B cell (primary cell): ENCODE measurements at regions not wholly inside any gene's neighbourhood (a gene's known extent, or its start where the extent isn't known, plus 50 kb on each side); places are given as distances from the start of the nearest gene placed in this dataset.

Source experiments
- ATAC-seq: fragments of 200-7000 bp; cut with Tn5 transposase; one replicate; pipeline ENCODE4 v1.10.0; 2021; ENCODE audit warnings: low read depth, mild to moderate bottlenecking, moderate number of reproducible peaks, moderate library complexity
- CTCF ChIA-PET: fragments of 350-600 bp; sonication (Branson Sonifier 250); formaldehyde crosslinking; loops from one replicate; lab custom pipeline; 2021; ENCODE audit warnings: antibody characterized with exemption, inconsistent platforms; lab: Charles Lee
- POLR2A ChIA-PET: fragments of 350-600 bp; sonication (Branson Sonifier 250); formaldehyde crosslinking; loops from one replicate; lab custom pipeline; 2021; ENCODE audit warnings: antibody characterized with exemption; lab: Charles Lee
- DNase-seq: peaks from one replicate; pipeline ENCODE4 v3.0.0; 2013
- H2AFZ ChIP-seq: 2 replicates; pipeline ENCODE4 v1.6.1; 2012; ENCODE audit warnings: mild to moderate bottlenecking, low read depth, low read length; ENCODE audit not compliant: insufficient read depth, poor library complexity, severe bottlenecking
- H3K27ac ChIP-seq, 2 donors: 1 replicate in 1 of 2; 2 replicates in 1 of 2; pipeline ENCODE4 v1.5.1; 2012 to 2013; ENCODE audit warnings: low read length in 2 of 2, mild to moderate bottlenecking in 2 of 2, moderate library complexity in 1 of 2
- H3K27me3 ChIP-seq, 4 experiments: fragments of 200-600 bp in 1 of 4; sonication (generic) in 1 of 4; replicated peaks in 1 of 4; 1 replicate in 2 of 4; 2 replicates in 2 of 4; pipeline versions ENCODE4 v1.6.1 to v1.7.0; 2013 to 2016; ENCODE audit warnings: low read length in 3 of 4, mild to moderate bottlenecking in 2 of 4, mixed read lengths in 1 of 4, moderate library complexity in 1 of 4; ENCODE audit not compliant: insufficient read depth in 4 of 4, control insufficient read depth in 3 of 4; ENCODE audit errors: control extremely low read depth in 1 of 4
- H3K36me3 ChIP-seq, 2 experiments: replicated peaks in 1 of 2; 1 replicate in 1 of 2; 2 replicates in 1 of 2; pipeline versions ENCODE4 v1.6.1 to v1.7.1; 2013; ENCODE audit warnings: low read length in 1 of 2; ENCODE audit not compliant: insufficient read depth in 2 of 2, control insufficient read depth in 1 of 2; ENCODE audit errors: control extremely low read depth in 1 of 2, extremely low read depth in 1 of 2
- H3K4me1 ChIP-seq, 2 donors: fragments of 200-600 bp in 1 of 2; sonication (generic) in 1 of 2; 1 replicate in 1 of 2; 2 replicates in 1 of 2; pipeline versions ENCODE4 v1.5.1 to v1.6.1; 2013 to 2017; ENCODE audit warnings: low read length in 2 of 2; ENCODE audit not compliant: control insufficient read depth in 2 of 2, insufficient read depth in 2 of 2
- H3K4me2 ChIP-seq: replicated peaks from 2 replicates; pipeline ENCODE3; 2012; ENCODE audit warnings: mild to moderate bottlenecking, low read depth, low read length; ENCODE audit not compliant: poor library complexity, severe bottlenecking
- H3K4me3 ChIP-seq, 5 experiments: fragments of 200-600 bp in 1 of 5; sonication (generic) in 1 of 5; 1 replicate in 3 of 5; 2 replicates in 2 of 5; pipeline versions ENCODE4 v1.5.1 to v1.7.0; 2011 to 2016; ENCODE audit warnings: low read length in 4 of 5, mild to moderate bottlenecking in 4 of 5, low read depth in 2 of 5, control low read depth in 1 of 5, moderate library complexity in 1 of 5; ENCODE audit not compliant: insufficient read depth in 1 of 5; ENCODE audit errors: control extremely low read depth in 1 of 5, extremely low read depth in 1 of 5
- H3K79me2 ChIP-seq: fragments of 200-600 bp; sonication (generic); one replicate; pipeline ENCODE4 v1.6.0; 2016; ENCODE audit warnings: low read length; ENCODE audit not compliant: control insufficient read depth, insufficient read depth
- H3K9ac ChIP-seq: fragments of 200-600 bp; sonication (generic); 2 replicates; pipeline ENCODE4 v1.6.1; 2017; ENCODE audit warnings: mild to moderate bottlenecking, low read length, moderate library complexity
- H3K9me3 ChIP-seq, 3 donors: one replicate each; pipeline versions ENCODE4 v1.6.1 to v1.7.1; 2013; ENCODE audit warnings: low read length in 2 of 3; ENCODE audit not compliant: control insufficient read depth in 2 of 3, insufficient read depth in 1 of 3; ENCODE audit errors: control extremely low read depth in 1 of 3
- H4K20me1 ChIP-seq: 2 replicates; pipeline ENCODE4 v1.6.0; 2012; ENCODE audit warnings: mild to moderate bottlenecking, low read length; ENCODE audit not compliant: insufficient read depth, control insufficient read depth, poor library complexity, severe bottlenecking
- H3K27ac Mint-ChIP-seq: one replicate; pipeline ENCODE4 v1.8.0; 2021; ENCODE audit warnings: mixed read lengths
- H3K27me3 Mint-ChIP-seq: one replicate; pipeline ENCODE4 v1.8.0; 2021; ENCODE audit warnings: mixed read lengths
- H3K4me1 Mint-ChIP-seq: one replicate; pipeline ENCODE4 v1.8.0; 2021; ENCODE audit warnings: mixed read lengths
- H3K4me3 Mint-ChIP-seq: one replicate; pipeline ENCODE4 v1.8.0; 2021; ENCODE audit warnings: mixed read lengths
- H3K9me3 Mint-ChIP-seq: one replicate; pipeline ENCODE4 v1.8.0; 2022; ENCODE audit warnings: mixed read lengths; ENCODE audit not compliant: insufficient read depth
- EZH2 ChIP-seq: IDR thresholded peaks from 2 replicates; pipeline ENCODE4 v1.6.1; 2012; ENCODE audit warnings: borderline replicate concordance, low read depth, mild to moderate bottlenecking, moderate library complexity, low read length; ENCODE audit not compliant: insufficient read depth, poor library complexity, severe bottlenecking
- WGBS: methylation state at CpG from one replicate; pipeline ENCODE4 v1.1.5; 2013; ENCODE audit warnings: missing lambda C conversion rate; ENCODE audit not compliant: insufficient coverage; 5-methylcytosine and 5-hydroxymethylcytosine counted together
- intact Hi-C: fragments of 100-400 bp; cut with micrococcal nuclease; formaldehyde crosslinking; loops from one replicate; pipeline ENCODE4 v1.10.0; 2022
- TF ChIP-seq, protein P1 (sequence below): fragments of 200-600 bp; IDR thresholded peaks from one replicate; pipeline ENCODE4 v1.8.0; 2022; ENCODE audit warnings: antibody characterized with exemption, mild to moderate bottlenecking

DNA sequence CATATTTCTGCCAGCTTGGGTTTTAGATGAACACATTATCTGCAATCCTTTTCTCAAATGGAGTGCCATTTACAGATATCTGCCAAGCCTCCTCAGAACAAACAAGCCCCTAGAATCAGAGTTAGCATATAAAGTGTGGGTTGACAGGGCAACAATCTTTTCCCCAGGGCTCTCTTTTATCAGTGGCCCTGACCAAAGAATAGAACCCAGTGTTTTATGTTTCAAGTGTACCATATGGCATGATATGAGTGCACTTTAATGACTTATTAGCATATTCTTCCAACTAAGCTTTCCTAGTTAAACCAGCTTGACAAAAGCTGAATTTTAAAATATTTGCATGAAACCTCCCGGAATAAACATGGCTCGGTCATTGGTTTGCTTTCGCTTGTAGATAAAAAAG, 57.3 kb downstream of the EVX1 start:
- no peak overlapping the region for H3K4me3 ChIP-seq
- H3K4me2 ChIP-seq, result no peak overlapping the region
- no peak overlapping the region for H3K9ac ChIP-seq
- TF ChIP-seq, protein P1, sequence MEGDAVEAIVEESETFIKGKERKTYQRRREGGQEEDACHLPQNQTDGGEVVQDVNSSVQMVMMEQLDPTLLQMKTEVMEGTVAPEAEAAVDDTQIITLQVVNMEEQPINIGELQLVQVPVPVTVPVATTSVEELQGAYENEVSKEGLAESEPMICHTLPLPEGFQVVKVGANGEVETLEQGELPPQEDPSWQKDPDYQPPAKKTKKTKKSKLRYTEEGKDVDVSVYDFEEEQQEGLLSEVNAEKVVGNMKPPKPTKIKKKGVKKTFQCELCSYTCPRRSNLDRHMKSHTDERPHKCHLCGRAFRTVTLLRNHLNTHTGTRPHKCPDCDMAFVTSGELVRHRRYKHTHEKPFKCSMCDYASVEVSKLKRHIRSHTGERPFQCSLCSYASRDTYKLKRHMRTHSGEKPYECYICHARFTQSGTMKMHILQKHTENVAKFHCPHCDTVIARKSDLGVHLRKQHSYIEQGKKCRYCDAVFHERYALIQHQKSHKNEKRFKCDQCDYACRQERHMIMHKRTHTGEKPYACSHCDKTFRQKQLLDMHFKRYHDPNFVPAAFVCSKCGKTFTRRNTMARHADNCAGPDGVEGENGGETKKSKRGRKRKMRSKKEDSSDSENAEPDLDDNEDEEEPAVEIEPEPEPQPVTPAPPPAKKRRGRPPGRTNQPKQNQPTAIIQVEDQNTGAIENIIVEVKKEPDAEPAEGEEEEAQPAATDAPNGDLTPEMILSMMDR, result no peak
- no peak for TF ChIP-seq EZH2
- no peak overlapping the region for H2AFZ ChIP-seq
- H3K79me2 ChIP-seq, result no peaks in the 10 kb centered on the region
- DNase-seq (no peak), ATAC-seq (no peak)
- Mint-ChIP-seq H3K9me3 (no peaks in the 10 kb centered on the region), H3K4me3 (no peak overlapping the region), H3K27ac (no peak overlapping the region), H3K4me1 (peaks cover 2% of the 10 kb centered on the region), H3K27me3 (peaks cover 47% of the 10 kb centered on the region)
- H3K9me3 ChIP-seq, result no peaks in the 10 kb centered on the region
- ChIA-PET POLR2A (no interaction called here), CTCF (no interaction called here)
- no peaks in the 10 kb centered on the region for H4K20me1 ChIP-seq
- H3K27me3 ChIP-seq, result peaks cover 0 to 2% (median 0%) of the 10 kb centered on the region in 4 experiments
- no peaks in the 10 kb centered on the region for H3K4me1 ChIP-seq
- 93% methylated on average over 3 of the region's 3 CpGs for WGBS
- no peaks in the 10 kb centered on the region for H3K36me3 ChIP-seq
- intact Hi-C loops, result no loop called here
- no peak overlapping the region for H3K27ac ChIP-seq

DNA sequence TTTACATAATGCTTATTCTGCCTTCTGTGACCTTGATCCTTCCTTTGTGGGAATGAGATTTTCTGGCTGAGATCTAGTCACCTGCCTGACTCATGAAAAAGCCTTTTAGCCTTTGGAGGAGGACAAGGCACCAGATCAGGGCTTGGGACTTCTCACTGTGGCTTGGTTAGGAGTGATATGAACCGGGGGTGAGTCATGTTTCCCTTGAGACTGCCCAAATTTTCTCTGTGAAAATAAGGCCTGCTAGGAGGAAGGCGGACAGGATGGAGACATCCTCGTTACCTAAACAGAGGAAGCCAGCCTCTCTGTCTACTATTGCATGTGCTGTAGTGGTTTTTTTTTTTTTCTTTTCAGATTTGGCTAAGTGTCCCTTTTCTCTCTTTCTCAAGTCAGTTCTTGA, 57.8 kb downstream of the EVX1 start:
- H4K20me1 ChIP-seq, result no peaks in the 10 kb centered on the region
- CTCF ChIA-PET, result no interaction called here
- H3K79me2 ChIP-seq, result no peaks in the 10 kb centered on the region
- DNase-seq, result no peak
- H3K27me3 Mint-ChIP-seq, result peaks cover 46% of the 10 kb centered on the region
- no peaks in the 10 kb centered on the region for H3K4me1 ChIP-seq
- no peak overlapping the region for H3K4me3 Mint-ChIP-seq
- H2AFZ ChIP-seq, result no peak overlapping the region
- H3K4me3 ChIP-seq, result no peak overlapping the region
- H3K9ac ChIP-seq, result no peak overlapping the region
- no peak overlapping the region for H3K27ac Mint-ChIP-seq
- H3K9me3 Mint-ChIP-seq, result no peaks in the 10 kb centered on the region
- H3K4me2 ChIP-seq, result no peak overlapping the region
- no peaks in the 10 kb centered on the region for H3K36me3 ChIP-seq
- peaks cover 0 to 3% (median 0%) of the 10 kb centered on the region in 4 experiments for H3K27me3 ChIP-seq
- peaks cover 2% of the 10 kb centered on the region for H3K4me1 Mint-ChIP-seq
- intact Hi-C loops, result no loop called here
- no peaks in the 10 kb centered on the region for H3K9me3 ChIP-seq
- no CpG with 5 or more reads among the region's 3 CpGs for WGBS
- POLR2A ChIA-PET, result no interaction called here
- no peak for ATAC-seq
- TF ChIP-seq, protein P1, result no peak
- H3K27ac ChIP-seq, result no peak overlapping the region
